ENCODE measurements at regions not wholly inside any gene's neighbourhood (a gene's known extent, or its start where the extent isn't known, plus 50 kb on each side); places are given as distances from the start of the nearest gene placed in this dataset.

DNA sequence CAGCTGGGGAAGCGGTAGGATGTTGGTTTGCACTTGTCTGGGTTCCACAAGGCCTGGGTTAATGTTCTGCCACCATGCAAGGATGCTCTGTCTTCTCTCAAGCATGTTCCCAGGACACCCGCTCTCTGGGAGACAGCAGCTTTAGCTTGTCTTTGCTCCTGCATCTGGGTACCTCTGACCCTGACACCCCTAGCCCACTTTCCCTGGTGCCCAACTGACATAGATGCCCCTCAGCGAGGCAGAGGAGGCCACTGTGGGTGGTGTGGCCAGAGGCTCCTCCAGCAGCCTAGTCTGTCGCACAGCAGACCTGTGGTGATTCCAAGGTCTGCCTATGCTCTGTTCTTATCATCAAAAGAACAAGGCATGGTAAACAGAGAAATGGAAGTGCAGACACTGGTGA is 83.6 kb upstream of the ALDH1L1 start:
- H3K9me3 ChIP-seq: no peaks in the 10 kb centered on the region
- no peak overlapping the region for H3K4me3 ChIP-seq
- DNase-seq (no peak), ATAC-seq (ENCODE audit: low FRiP score in 2 of 2) (no peak)
- no peaks in the 10 kb centered on the region for H3K27me3 ChIP-seq
- no peaks in the 10 kb centered on the region for H3K36me3 ChIP-seq
- H3K27ac ChIP-seq: no peak overlapping the region
- 86 to 89% methylated on average over 4 of the region's 4 CpGs for WGBS, 2 donors
- H3K4me1 ChIP-seq: peaks cover 24 to 36% (median 33%) of the 10 kb centered on the region in 4 donors
- TF ChIP-seq POLR2A (IDR thresholded peaks at IDR 0.05) (no peak), POLR2AphosphoS5 (IDR thresholded peaks at IDR 0.05) (no peak), EP300 (IDR thresholded peaks at IDR 0.05) (no peak)
- TF ChIP-seq, protein P1, sequence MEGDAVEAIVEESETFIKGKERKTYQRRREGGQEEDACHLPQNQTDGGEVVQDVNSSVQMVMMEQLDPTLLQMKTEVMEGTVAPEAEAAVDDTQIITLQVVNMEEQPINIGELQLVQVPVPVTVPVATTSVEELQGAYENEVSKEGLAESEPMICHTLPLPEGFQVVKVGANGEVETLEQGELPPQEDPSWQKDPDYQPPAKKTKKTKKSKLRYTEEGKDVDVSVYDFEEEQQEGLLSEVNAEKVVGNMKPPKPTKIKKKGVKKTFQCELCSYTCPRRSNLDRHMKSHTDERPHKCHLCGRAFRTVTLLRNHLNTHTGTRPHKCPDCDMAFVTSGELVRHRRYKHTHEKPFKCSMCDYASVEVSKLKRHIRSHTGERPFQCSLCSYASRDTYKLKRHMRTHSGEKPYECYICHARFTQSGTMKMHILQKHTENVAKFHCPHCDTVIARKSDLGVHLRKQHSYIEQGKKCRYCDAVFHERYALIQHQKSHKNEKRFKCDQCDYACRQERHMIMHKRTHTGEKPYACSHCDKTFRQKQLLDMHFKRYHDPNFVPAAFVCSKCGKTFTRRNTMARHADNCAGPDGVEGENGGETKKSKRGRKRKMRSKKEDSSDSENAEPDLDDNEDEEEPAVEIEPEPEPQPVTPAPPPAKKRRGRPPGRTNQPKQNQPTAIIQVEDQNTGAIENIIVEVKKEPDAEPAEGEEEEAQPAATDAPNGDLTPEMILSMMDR (IDR thresholded peaks at IDR 0.05): no peak

GRCh38 chr3:126263539-126263938 is 83.2 kb upstream of the ALDH1L1 start:
- ATAC-seq (ENCODE audit: low FRiP score in 2 of 2): no peak
- no peaks in the 10 kb centered on the region for H3K9me3 ChIP-seq
- WGBS, 2 donors: 90 to 99% methylated on average over 7 to 8 of the region's 9 CpGs
- H3K4me3 ChIP-seq: no peak overlapping the region
- no peak overlapping the region for H3K27ac ChIP-seq
- no peak for TF ChIP-seq EP300 (IDR thresholded peaks at IDR 0.05)
- TF ChIP-seq POLR2AphosphoS5 (IDR thresholded peaks at IDR 0.05): no peak
- no peak for TF ChIP-seq POLR2A (IDR thresholded peaks at IDR 0.05)
- TF ChIP-seq, protein P1 (IDR thresholded peaks at IDR 0.05): no peak
- H3K4me1 ChIP-seq: peaks cover 21 to 31% (median 31%) of the 10 kb centered on the region in 4 donors
- DNase-seq: peak in 1 of 2 donors; percentile 3
- H3K27me3 ChIP-seq: no peaks in the 10 kb centered on the region
- H3K36me3 ChIP-seq: no peaks in the 10 kb centered on the region

GRCh38 chr3:126262227-126262626 is 81.8 kb upstream of the ALDH1L1 start:
- no peak overlapping the region for H3K4me3 ChIP-seq
- H3K36me3 ChIP-seq: no peaks in the 10 kb centered on the region
- H3K27ac ChIP-seq: no peak overlapping the region
- peaks cover 18 to 21% (median 19%) of the 10 kb centered on the region in 4 donors for H3K4me1 ChIP-seq
- H3K27me3 ChIP-seq: no peaks in the 10 kb centered on the region
- ATAC-seq (ENCODE audit: low FRiP score in 2 of 2): no peak
- no peak for DNase-seq
- H3K9me3 ChIP-seq: no peaks in the 10 kb centered on the region
- TF ChIP-seq, protein P1 (IDR thresholded peaks at IDR 0.05): no peak
- TF ChIP-seq POLR2A (IDR thresholded peaks at IDR 0.05) (no peak), EP300 (IDR thresholded peaks at IDR 0.05) (no peak), POLR2AphosphoS5 (IDR thresholded peaks at IDR 0.05) (no peak)
- 88 to 96% methylated on average over 3 of the region's 3 CpGs for WGBS, 2 donors

DNA sequence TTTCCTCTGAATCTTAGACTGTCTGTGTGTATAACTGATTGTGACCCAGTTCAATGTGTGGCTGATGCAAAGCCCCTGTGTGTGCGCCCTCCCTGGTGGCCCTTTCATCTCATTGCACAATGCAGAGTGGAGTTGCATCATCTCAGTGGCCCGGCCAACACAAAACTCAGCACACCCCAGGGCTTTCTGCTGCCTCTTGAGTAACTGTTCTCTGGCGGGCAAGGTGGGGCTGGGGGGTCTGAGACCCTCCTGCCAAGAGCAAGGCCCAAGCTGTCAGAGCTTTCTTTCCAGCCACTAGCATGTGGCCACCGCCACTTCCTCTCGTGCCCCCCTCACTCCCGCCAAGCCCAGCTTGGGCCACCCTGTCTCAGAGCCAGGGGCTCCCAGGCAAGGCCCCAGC is 80.7 kb upstream of the ALDH1L1 start:
- WGBS, 2 donors: 41 to 49% methylated on average over 6 of the region's 6 CpGs
- H3K27ac ChIP-seq: peak overlapping the region; percentile 48 to 71 (median 66)
- peak; percentile 36 to 75 for DNase-seq
- H3K4me1 ChIP-seq: peaks cover 7 to 9% (median 8%) of the 10 kb centered on the region in 4 donors
- no peaks in the 10 kb centered on the region for H3K36me3 ChIP-seq
- H3K27me3 ChIP-seq: no peaks in the 10 kb centered on the region
- ATAC-seq (ENCODE audit: low FRiP score in 2 of 2): peak; percentile 41 to 68
- no peak overlapping the region for H3K4me3 ChIP-seq
- TF ChIP-seq POLR2A (IDR thresholded peaks at IDR 0.05) (no peak), EP300 (IDR thresholded peaks at IDR 0.05) (peak in 1 of 4 donors; percentile 70), POLR2AphosphoS5 (IDR thresholded peaks at IDR 0.05) (peak; percentile 81 to 83)
- TF ChIP-seq, protein P1 (IDR thresholded peaks at IDR 0.05): no peak
- no peaks in the 10 kb centered on the region for H3K9me3 ChIP-seq

Data from upper lobe of left lung (tissue), 6 donors.